ENCODE measurements at regions not wholly inside any gene's neighbourhood (a gene's known extent, or its start where the extent isn't known, plus 50 kb on each side); places are given as distances from the start of the nearest gene placed in this dataset.

DNA sequence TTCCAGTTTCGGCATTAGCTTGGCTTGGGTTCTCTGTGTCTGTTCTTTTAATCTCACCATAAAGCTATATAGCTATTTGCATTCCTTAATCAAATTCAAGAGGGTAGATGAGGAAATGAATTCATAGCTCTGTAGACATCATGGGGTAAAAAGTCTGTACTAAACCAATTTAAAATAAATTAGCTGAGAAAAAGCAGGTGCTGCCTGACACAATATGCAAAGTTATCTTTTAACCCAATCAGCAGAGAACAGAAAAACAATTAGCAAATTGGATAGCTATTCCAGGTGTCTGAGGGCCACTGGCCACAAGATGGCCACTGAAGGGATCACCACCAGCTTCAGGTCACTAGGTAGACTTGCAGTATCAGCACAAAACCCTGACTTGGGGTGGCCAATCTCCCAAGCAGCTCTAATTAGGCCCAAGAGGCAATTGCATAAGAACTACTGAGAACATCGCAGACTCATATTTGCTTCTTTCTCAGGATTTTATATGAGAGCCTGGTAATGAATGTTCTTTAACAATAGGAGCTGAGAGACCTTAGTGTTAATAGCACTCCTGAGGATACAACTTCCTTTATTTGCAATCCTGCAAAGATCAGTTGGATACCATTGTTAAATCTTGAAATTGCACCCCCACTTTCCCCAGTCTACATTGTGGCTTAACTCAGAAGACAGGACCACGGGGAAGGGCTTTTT, 494.3 kb downstream of the PDCD6IP start:
- Mint-ChIP-seq H3K9me3 (no peaks in the 10 kb centered on the region), H3K27ac (no peak overlapping the region), H3K36me3 (no peaks in the 10 kb centered on the region), H3K4me3 (no peak overlapping the region), H3K4me1 (no peaks in the 10 kb centered on the region), H3K27me3 (peaks cover 6% of the 10 kb centered on the region)
- POLR2A ChIA-PET = no interaction called here
- DNase-seq (no peak), ATAC-seq (ENCODE audit: low read depth) (no peak)

DNA sequence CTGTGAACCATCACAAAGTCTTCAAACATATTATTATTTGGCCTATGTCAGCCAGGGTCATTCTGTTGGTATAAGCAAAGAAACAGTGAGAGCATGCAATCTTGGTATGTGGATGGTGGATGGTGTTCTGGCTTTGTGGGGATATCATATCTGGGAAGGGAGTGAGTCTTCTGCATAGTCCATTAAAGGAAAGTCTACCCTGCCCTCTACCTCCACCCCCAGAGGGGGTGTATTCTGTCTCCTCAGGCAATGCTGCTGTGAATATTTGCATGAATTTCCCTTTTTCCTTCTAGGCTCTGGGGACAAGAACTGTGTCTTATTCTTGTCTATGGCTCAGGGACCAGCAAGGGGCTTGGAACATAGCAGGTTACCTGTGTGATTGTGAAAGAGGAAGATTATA, 495.8 kb downstream of the PDCD6IP start:
- H3K36me3 Mint-ChIP-seq = no peaks in the 10 kb centered on the region

DNA sequence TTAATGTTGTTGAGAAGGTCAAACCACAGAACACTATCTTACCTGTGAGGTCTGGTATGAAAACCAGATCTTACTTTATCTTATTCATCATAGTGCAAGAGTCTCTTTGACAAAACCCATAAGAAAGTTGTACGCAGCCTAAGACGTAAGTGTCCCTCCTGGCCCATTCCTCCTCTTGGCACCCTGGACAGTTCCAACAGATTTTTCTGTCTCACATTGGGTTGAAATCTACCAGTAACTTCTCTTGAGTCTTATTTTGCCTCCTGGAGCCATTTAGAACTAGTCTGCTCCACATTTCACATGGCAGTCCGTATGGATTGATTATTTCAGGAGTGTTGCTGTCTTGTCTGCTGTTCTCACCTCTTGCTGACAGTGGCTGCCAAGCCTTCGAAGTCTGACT, 498.4 kb downstream of the PDCD6IP start:
- H3K36me3 Mint-ChIP-seq = no peaks in the 10 kb centered on the region
- no peak overlapping the region for H3K4me3 Mint-ChIP-seq
- no peak overlapping the region for H3K27ac Mint-ChIP-seq
- H3K4me1 Mint-ChIP-seq = no peaks in the 10 kb centered on the region
- H3K9me3 Mint-ChIP-seq = no peaks in the 10 kb centered on the region
- POLR2A ChIA-PET = no interaction called here
- DNase-seq (no peak), ATAC-seq (ENCODE audit: low read depth) (no peak)
- peaks cover 4% of the 10 kb centered on the region for H3K27me3 Mint-ChIP-seq

More for the DNA sequence above, 495.8 kb downstream of the PDCD6IP start:
- no peak for DNase-seq
- H3K27me3 Mint-ChIP-seq = peaks cover 6% of the 10 kb centered on the region
- no peaks in the 10 kb centered on the region for H3K4me1 Mint-ChIP-seq
- POLR2A ChIA-PET = no interaction called here
- no peaks in the 10 kb centered on the region for H3K9me3 Mint-ChIP-seq
- H3K4me3 Mint-ChIP-seq = no peak overlapping the region
- ATAC-seq (ENCODE audit: low read depth) = no peak
- no peak overlapping the region for H3K27ac Mint-ChIP-seq

DNA sequence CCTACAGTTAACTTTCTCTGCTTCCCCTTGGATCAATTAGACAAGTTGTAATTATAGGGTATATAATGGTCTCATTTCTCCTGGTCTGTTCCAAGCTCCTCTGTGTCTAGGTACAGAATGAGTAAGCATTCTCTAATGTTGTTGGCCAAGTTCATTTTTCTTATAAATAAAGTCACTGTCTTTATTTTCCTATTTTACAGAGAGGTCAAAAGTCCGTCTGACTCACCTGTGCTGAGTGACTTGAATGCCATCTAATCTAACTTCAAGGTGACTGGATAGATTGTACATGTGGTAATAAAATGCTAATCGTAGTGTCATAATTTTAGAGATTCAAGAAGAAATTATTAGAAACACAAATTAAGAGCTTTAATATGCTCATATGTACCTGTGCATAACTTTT, 500.2 kb downstream of the PDCD6IP start:
- Mint-ChIP-seq H3K27me3 (peaks cover 4% of the 10 kb centered on the region), H3K9me3 (no peaks in the 10 kb centered on the region), H3K4me1 (no peaks in the 10 kb centered on the region), H3K36me3 (no peaks in the 10 kb centered on the region), H3K4me3 (no peak overlapping the region), H3K27ac (no peak overlapping the region)
- POLR2A ChIA-PET = no interaction called here
- DNase-seq (no peak), ATAC-seq (ENCODE audit: low read depth) (no peak)

DNA sequence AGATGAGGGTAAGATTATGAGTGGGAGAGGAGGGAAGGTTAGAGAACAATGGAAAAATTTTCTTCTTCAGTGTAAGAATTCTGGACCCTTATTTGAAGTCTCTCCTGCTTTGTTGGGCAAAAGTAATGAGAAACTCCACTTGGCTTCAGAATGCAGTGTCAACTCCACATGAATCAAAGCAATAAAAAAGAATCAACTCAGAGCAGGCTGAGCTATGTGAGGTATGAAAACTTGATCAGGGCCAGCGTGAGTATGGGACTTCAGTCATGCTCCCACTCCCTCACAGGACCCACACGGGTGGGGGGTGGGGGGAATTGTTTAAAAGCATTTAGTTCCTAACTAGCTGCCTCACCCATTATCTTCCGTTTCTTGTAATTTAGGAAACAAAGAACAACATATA, 502.2 kb downstream of the PDCD6IP start:
- Mint-ChIP-seq H3K27me3 (peaks cover 7% of the 10 kb centered on the region), H3K27ac (no peak overlapping the region), H3K9me3 (no peaks in the 10 kb centered on the region), H3K4me3 (no peak overlapping the region), H3K4me1 (no peaks in the 10 kb centered on the region), H3K36me3 (no peaks in the 10 kb centered on the region)
- ATAC-seq (ENCODE audit: low read depth) = no peak
- POLR2A ChIA-PET = no interaction called here
- no peak for DNase-seq

DNA sequence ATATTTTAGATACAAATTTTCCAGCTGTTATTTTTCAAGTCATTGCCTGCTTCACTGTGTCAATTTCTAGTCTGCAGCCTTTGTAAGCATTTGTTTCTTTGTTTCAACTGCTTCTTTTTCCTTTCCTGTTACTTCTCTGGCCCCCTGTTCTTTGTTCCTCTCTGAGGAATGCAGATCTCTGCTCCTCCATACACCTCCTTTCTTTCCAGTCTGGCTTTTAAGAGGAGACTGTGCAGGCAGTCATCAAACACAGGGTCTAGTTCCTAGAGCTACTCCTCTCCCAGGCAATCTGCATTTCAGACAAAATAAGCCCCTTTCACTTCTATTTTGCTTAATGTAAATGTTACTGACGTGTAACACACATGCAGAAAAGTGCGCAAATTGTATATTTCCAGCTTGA, 502.9 kb downstream of the PDCD6IP start:
- POLR2A ChIA-PET = no interaction called here
- H3K27me3 Mint-ChIP-seq = peaks cover 7% of the 10 kb centered on the region

DNA sequence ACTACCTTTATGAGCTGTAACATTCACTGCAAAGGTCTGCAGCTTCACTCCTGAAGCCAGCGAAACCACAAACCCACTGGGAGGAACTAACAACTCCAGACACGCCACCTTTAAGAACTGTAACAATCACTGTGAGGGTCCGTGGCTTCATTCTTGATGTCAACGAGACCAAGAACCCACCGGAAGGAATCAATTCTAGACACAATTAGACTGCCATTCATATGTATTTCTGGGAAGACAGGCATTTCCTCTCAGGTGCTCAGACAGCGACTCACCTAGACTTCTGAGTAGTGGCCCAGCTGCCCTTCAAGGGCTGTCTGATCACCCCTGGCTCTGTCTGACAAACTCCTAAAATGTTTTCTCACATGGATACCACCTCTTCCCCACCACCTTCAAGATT, 506.8 kb downstream of the PDCD6IP start:
- ATAC-seq (ENCODE audit: low read depth) = no peak
- POLR2A ChIA-PET = no interaction called here

More for the DNA sequence above, 502.9 kb downstream of the PDCD6IP start:
- no peaks in the 10 kb centered on the region for H3K36me3 Mint-ChIP-seq
- ATAC-seq (ENCODE audit: low read depth) (no peak), DNase-seq (no peak)
- H3K4me3 Mint-ChIP-seq = no peak overlapping the region
- H3K4me1 Mint-ChIP-seq = no peaks in the 10 kb centered on the region
- no peaks in the 10 kb centered on the region for H3K9me3 Mint-ChIP-seq
- no peak overlapping the region for H3K27ac Mint-ChIP-seq

DNA sequence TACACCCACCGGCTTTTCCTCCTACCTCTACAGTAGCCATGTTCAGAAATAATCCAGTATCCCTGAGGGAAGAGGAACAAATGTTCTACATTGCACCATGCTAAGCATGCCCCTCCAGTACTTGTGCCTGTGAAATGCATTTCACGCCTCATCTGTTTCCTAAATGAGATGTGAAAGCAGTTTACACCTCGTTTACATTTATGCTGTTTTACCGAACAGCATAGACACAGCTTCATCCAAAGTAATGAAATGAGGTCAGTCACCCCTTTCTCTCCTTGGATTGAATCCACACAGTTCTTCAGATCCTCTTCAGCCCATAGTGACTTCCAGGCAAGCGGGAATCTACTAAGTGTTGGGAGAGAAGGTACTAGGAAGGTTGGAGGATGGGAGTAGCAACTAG, 514.3 kb downstream of the PDCD6IP start:
- Mint-ChIP-seq H3K36me3 (no peaks in the 10 kb centered on the region), H3K27ac (no peak overlapping the region), H3K4me1 (no peaks in the 10 kb centered on the region), H3K9me3 (peaks cover 7% of the 10 kb centered on the region), H3K27me3 (peaks cover 2% of the 10 kb centered on the region), H3K4me3 (no peak overlapping the region)
- no peak for DNase-seq
- no peak for ATAC-seq (ENCODE audit: low read depth)
- POLR2A ChIA-PET = no interaction called here

More for the DNA sequence above, 506.8 kb downstream of the PDCD6IP start:
- Mint-ChIP-seq H3K4me1 (no peaks in the 10 kb centered on the region), H3K27me3 (peaks cover 10% of the 10 kb centered on the region), H3K4me3 (no peak overlapping the region), H3K27ac (no peak overlapping the region), H3K36me3 (no peaks in the 10 kb centered on the region), H3K9me3 (peaks cover 4% of the 10 kb centered on the region)
- no peak for DNase-seq

DNA sequence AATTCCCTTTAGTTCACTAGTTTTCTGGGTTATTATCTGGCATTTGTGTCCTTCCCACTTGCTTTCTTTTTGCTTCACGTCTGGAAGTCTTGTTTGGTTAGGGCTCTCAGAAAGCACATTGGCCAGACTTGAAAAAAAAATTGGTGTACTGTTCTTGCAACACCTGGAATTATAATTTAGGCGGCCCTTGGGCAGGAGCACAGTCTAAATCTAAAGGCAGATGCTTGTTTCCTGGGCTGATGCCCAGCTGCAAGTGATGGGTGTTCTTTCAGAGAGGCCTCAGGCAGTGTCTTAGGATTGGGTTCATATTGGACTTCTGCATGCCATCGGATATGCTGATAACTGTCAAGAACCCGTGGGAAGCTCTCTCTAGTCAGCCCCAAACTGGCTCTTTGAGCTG, 521.5 kb downstream of the PDCD6IP start:
- peaks cover 3% of the 10 kb centered on the region for H3K9me3 Mint-ChIP-seq
- ATAC-seq (ENCODE audit: low read depth) (no peak), DNase-seq (no peak)
- no peaks in the 10 kb centered on the region for H3K4me1 Mint-ChIP-seq
- peaks cover 4% of the 10 kb centered on the region for H3K27me3 Mint-ChIP-seq
- POLR2A ChIA-PET = no interaction called here
- no peak overlapping the region for H3K27ac Mint-ChIP-seq
- H3K36me3 Mint-ChIP-seq = no peaks in the 10 kb centered on the region
- no peak overlapping the region for H3K4me3 Mint-ChIP-seq

DNA sequence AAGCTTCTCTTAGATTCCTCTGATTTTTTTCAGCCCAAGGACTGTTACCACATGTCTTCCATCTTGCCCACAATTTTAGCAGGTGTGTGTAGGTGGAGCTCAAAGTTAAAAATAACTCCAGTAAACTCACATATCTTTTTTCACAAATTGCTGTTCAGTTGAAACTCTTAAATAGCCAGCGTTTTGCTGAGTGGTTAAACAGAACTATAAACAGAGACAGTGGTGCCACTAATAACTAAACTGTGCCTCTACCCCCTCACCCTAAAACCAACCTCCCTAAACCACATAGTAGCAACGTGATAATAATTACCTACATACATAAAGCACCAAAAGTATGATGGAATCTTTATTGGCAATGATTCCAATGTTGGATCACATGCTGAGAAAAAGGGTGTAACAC, 525.1 kb downstream of the PDCD6IP start:
- Mint-ChIP-seq H3K36me3 (no peaks in the 10 kb centered on the region), H3K4me3 (no peak overlapping the region), H3K9me3 (no peaks in the 10 kb centered on the region), H3K27me3 (peaks cover 2% of the 10 kb centered on the region), H3K27ac (no peak overlapping the region), H3K4me1 (no peaks in the 10 kb centered on the region)
- ATAC-seq (ENCODE audit: low read depth) (no peak), DNase-seq (no peak)
- POLR2A ChIA-PET = no interaction called here

DNA sequence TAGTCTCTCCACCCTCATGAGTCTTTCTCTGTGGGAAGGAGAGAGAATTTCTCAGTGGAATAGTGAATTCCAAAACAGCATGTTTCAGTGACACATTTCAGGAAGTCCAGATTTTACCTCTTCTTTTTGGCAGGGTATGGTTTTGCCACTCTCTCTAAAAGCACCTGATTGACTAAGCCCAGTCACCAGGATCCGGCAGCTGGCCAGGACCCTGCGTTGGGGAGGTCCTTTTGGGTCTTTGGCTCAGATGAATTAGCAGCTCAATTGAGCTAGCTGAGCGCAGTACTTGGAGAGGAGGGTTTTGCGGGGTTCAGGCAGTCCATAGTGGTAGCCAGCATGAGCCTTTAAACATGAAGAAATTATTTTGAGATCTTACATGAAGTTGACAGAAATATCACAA, 548.2 kb downstream of the PDCD6IP start:
- no peak for ATAC-seq (ENCODE audit: low read depth)

DNA sequence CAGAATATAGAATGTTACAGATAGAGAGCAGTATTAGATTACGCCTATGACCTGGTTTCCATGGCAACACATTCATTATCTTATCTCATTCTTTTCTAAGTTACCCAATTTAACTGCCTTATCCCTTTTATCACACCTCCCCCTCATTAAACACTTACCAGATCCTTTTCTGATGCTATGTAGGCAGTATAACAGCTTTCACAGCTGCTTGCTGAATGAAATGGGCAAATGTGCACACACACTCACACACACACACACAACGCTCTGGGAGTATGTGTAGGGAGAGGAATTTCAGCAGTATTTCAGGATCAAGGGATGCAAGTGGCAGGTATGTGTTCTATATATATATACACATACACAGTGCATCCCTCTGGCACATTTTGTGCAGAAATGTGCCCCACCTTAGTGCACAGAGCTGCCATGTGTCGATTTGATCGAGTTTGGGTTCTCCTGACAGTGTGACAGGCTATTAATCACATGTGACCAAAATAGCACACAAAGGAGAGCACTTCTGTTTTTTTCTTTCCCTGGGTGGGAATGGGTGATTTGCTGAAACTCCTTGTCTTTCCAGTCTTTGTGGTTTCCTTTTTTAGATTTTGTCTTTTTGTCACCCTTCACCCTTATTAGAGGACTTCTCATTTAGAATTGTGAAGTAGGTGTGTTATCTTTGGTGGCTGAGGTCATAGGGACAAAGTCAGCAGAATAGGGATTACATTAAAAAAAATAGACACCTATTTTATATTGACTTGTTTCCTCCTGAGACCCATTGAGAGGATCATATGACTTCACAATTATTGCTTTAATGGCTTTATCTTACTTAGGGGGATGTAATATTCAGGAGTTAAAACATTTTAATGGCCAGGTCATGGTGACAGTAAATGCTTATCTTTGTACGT, 553.7 kb downstream of the PDCD6IP start:
- H3K4me1 Mint-ChIP-seq = no peaks in the 10 kb centered on the region
- H3K27ac Mint-ChIP-seq = no peak overlapping the region
- DNase-seq (no peak), ATAC-seq (ENCODE audit: low read depth) (no peak)
- H3K36me3 Mint-ChIP-seq = no peaks in the 10 kb centered on the region
- H3K4me3 Mint-ChIP-seq = no peak overlapping the region
- POLR2A ChIA-PET = no interaction called here
- no peaks in the 10 kb centered on the region for H3K9me3 Mint-ChIP-seq
- H3K27me3 Mint-ChIP-seq = no peaks in the 10 kb centered on the region

More for the DNA sequence above, 548.2 kb downstream of the PDCD6IP start:
- H3K27ac Mint-ChIP-seq = no peak overlapping the region
- H3K4me1 Mint-ChIP-seq = no peaks in the 10 kb centered on the region
- H3K9me3 Mint-ChIP-seq = no peaks in the 10 kb centered on the region
- H3K4me3 Mint-ChIP-seq = no peak overlapping the region
- no peaks in the 10 kb centered on the region for H3K36me3 Mint-ChIP-seq
- POLR2A ChIA-PET = no interaction called here
- DNase-seq = no peak
- H3K27me3 Mint-ChIP-seq = no peaks in the 10 kb centered on the region

DNA sequence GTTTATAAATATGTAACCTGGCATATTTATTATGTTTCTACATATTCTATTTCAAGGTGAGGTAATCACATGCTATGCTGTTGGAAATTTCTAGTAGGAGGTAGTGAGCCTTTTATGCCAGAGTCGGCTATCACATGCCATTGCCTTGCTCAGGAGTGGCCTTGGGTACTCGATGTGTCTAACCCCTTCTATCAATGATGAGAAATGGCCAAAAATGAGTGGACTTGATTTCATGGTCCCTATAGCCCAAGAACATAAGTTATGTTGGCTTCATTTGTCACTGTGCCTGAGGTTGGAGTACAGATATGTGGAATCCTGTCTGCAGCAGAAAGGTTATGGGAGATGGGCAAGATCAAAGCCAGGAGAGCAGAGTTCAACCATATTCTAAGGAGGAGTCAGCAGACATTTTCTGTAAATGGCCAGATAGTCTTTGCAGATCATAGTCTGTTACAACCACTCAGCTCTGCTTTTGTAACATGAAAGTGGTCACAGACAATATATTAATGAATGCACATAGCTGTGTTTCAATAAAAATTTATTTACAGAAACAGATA, 554.4 kb downstream of the PDCD6IP start:
- Mint-ChIP-seq H3K9me3 (no peaks in the 10 kb centered on the region), H3K27me3 (no peaks in the 10 kb centered on the region), H3K4me1 (no peaks in the 10 kb centered on the region), H3K36me3 (no peaks in the 10 kb centered on the region), H3K27ac (no peak overlapping the region), H3K4me3 (no peak overlapping the region)
- no peak for ATAC-seq (ENCODE audit: low read depth)
- DNase-seq = no peak
- POLR2A ChIA-PET = no interaction called here

DNA sequence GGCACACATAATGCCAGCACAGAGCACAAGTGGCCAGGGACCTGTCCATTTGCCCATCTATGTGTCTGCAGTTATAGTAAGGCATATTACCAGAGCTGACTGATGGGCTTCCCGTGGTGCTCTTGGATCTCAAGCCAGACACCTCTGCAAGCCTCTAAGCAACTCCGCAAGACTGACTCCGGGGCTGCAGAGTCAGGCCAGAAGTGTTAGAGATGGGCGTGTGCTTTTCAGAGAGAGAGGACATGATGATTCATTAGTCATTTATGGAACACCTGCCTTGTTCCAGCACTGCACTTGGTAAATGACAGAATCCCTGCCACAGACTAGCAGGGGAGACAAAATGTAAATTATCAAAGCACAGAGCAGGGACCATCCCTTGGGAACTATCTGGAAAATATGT, 559.0 kb downstream of the PDCD6IP start:
- Mint-ChIP-seq H3K4me3 (no peak overlapping the region), H3K27ac (no peak overlapping the region), H3K9me3 (no peaks in the 10 kb centered on the region), H3K4me1 (peaks cover 5% of the 10 kb centered on the region), H3K27me3 (no peaks in the 10 kb centered on the region), H3K36me3 (no peaks in the 10 kb centered on the region)
- no peak for ATAC-seq (ENCODE audit: low read depth)
- DNase-seq = no peak
- POLR2A ChIA-PET = no interaction called here
